ENCODE measurements at regions not wholly inside any gene's neighbourhood (a gene's known extent, or its start where the extent isn't known, plus 50 kb on each side); places are given as distances from the start of the nearest gene placed in this dataset.

- H3K4me3 ChIP-seq (ENCODE audit: low read length) = no peak overlapping the region
- TF ChIP-seq CTCF (conservative IDR thresholded peaks at IDR 0.05; ENCODE audit: low read depth, low read length) = no peak
- DNase-seq (ENCODE audit: low read depth) = no peak
These were observed 378.5 kb upstream of the MGAT4C start for GRCh38 chr12:86634456-86635410.

GRCh38 chr12:86627001-86627400 lies 370.8 kb upstream of the MGAT4C start:
- no peak for DNase-seq (ENCODE audit: low read depth)
- no peak for TF ChIP-seq CTCF (conservative IDR thresholded peaks at IDR 0.05; ENCODE audit: low read depth, low read length)
- no peak overlapping the region for H3K4me3 ChIP-seq (ENCODE audit: low read length)

DNA sequence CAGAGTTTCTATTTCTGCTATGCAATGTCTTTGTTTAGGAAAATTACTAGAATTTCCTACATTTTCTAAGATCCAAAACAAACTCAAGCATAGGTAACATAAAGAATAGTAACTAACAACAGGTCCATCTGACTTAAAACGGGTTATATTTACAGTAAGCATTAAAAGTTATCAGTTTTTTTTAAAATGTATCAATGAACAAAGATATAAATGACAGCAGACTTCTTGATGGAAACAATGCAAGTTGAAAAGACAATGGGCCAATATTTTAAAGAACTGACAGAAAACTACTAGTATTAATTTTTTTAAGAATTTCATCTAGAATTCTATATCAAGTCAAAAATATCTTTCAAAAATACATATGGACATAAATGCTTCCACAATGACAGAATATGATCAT lies 367.1 kb upstream of the MGAT4C start:
- no peak for TF ChIP-seq CTCF (conservative IDR thresholded peaks at IDR 0.05; ENCODE audit: low read depth, low read length)
- no peak for DNase-seq (ENCODE audit: low read depth)
- no peak overlapping the region for H3K4me3 ChIP-seq (ENCODE audit: low read length)

DNA sequence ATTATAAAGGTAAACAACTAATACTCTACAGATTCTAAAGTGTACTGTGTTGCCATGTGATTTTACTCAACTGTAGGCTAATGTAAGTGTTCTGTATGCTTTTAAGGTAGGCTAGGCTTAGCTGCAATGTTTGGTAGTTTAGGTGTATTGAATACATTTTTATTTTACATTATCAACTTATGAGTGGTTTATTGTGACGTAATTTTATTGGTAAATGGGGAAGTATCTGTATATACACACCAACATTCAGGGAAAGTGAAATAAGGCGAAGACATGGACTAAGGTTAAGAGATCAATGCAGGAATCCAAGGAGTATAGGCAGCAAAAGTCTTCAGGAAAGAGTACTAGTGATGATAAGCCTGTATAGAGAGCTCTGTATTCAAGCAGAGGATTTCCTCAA lies 365.8 kb upstream of the MGAT4C start:
- no peak for TF ChIP-seq CTCF (conservative IDR thresholded peaks at IDR 0.05; ENCODE audit: low read depth, low read length)
- no peak for DNase-seq (ENCODE audit: low read depth)
- H3K4me3 ChIP-seq (ENCODE audit: low read length) = no peak overlapping the region

GRCh38 chr12:86613311-86613710 lies 357.1 kb upstream of the MGAT4C start:
- no peak overlapping the region for H3K4me3 ChIP-seq (ENCODE audit: low read length)
- no peak for DNase-seq (ENCODE audit: low read depth)
- TF ChIP-seq CTCF (conservative IDR thresholded peaks at IDR 0.05; ENCODE audit: low read depth, low read length) = no peak

GRCh38 chr12:86608638-86609037 lies 352.4 kb upstream of the MGAT4C start:
- no peak for DNase-seq (ENCODE audit: low read depth)
- H3K4me3 ChIP-seq (ENCODE audit: low read length) = no peak overlapping the region
- TF ChIP-seq CTCF (conservative IDR thresholded peaks at IDR 0.05; ENCODE audit: low read depth, low read length) = no peak

Data from retinal pigment epithelial cell (primary cell).